ENCODE measurements at regions not wholly inside any gene's neighbourhood (a gene's known extent, or its start where the extent isn't known, plus 50 kb on each side); places are given as distances from the start of the nearest gene placed in this dataset.

- no peaks in the 10 kb centered on the region for H4K20me1 ChIP-seq (ENCODE audit: insufficient read depth, low read length)
- H3K36me3 ChIP-seq (ENCODE audit: insufficient read depth, low read length) = no peaks in the 10 kb centered on the region
- no peaks in the 10 kb centered on the region for H3K9me3 ChIP-seq (ENCODE audit: low read length)
- H3K27me3 ChIP-seq (ENCODE audit: insufficient read depth, low read length) = no peaks in the 10 kb centered on the region
- H3F3A ChIP-seq (ENCODE audit: insufficient read depth, low read length) = no peaks in the 10 kb centered on the region
- no peak overlapping the region for H3K9ac ChIP-seq (ENCODE audit: low read length)
- H3K4me3 ChIP-seq (ENCODE audit: low read depth, low read length, poor library complexity, severe bottlenecking) = no peak overlapping the region
- no peaks in the 10 kb centered on the region for H3K79me2 ChIP-seq (ENCODE audit: insufficient read depth, low read length)
- TF ChIP-seq CTCF (IDR thresholded peaks at IDR 0.05; ENCODE audit: low read length) (no peak), EZH2 (IDR thresholded peaks at IDR 0.05; ENCODE audit: borderline replicate concordance, low read length) (no peak)
- H2AFZ ChIP-seq (ENCODE audit: low read length) = no peak overlapping the region
- H3K4me2 ChIP-seq (ENCODE audit: low read length) = no peak overlapping the region
- H3K27ac ChIP-seq (ENCODE audit: low read depth, low read length, poor library complexity, severe bottlenecking) = no peak overlapping the region
- H3K9me2 ChIP-seq (ENCODE audit: low read depth, low read length) = no peaks in the 10 kb centered on the region
- H3K4me1 ChIP-seq (ENCODE audit: insufficient read depth, low read length, severe bottlenecking) = no peaks in the 10 kb centered on the region
Observed at GRCh38 chr6:114600381-114600780, 257.6 kb upstream of the HS3ST5 start.

- Histone ChIP-seq H3K9me2 (ENCODE audit: low read depth, low read length) (no peaks in the 10 kb centered on the region), H3K27ac (ENCODE audit: low read depth, low read length, poor library complexity, severe bottlenecking) (no peak overlapping the region), H3K4me3 (ENCODE audit: low read depth, low read length, poor library complexity, severe bottlenecking) (no peak overlapping the region), H2AFZ (ENCODE audit: low read length) (no peak overlapping the region), H3K4me1 (ENCODE audit: insufficient read depth, low read length, severe bottlenecking) (no peaks in the 10 kb centered on the region), H3K4me2 (ENCODE audit: low read length) (no peak overlapping the region), H3F3A (ENCODE audit: insufficient read depth, low read length) (no peaks in the 10 kb centered on the region), H3K79me2 (ENCODE audit: insufficient read depth, low read length) (no peaks in the 10 kb centered on the region), H3K9me3 (ENCODE audit: low read length) (no peaks in the 10 kb centered on the region), H3K9ac (ENCODE audit: low read length) (no peak overlapping the region), H3K36me3 (ENCODE audit: insufficient read depth, low read length) (no peaks in the 10 kb centered on the region), H3K27me3 (ENCODE audit: insufficient read depth, low read length) (0 out of 2 replicates have a peak, but pooled peaks cover 3% of the 10 kb centered on the region), H4K20me1 (ENCODE audit: insufficient read depth, low read length) (no peaks in the 10 kb centered on the region)
- TF ChIP-seq CTCF (IDR thresholded peaks at IDR 0.05; ENCODE audit: low read length) (no peak), EZH2 (IDR thresholded peaks at IDR 0.05; ENCODE audit: borderline replicate concordance, low read length) (no peak)
Observed at GRCh38 chr6:114595591-114595990, 252.8 kb upstream of the HS3ST5 start.

- no peak overlapping the region for H3K27ac ChIP-seq (ENCODE audit: low read depth, low read length, poor library complexity, severe bottlenecking)
- no peaks in the 10 kb centered on the region for H3K9me2 ChIP-seq (ENCODE audit: low read depth, low read length)
- no peaks in the 10 kb centered on the region for H3K79me2 ChIP-seq (ENCODE audit: insufficient read depth, low read length)
- no peaks in the 10 kb centered on the region for H4K20me1 ChIP-seq (ENCODE audit: insufficient read depth, low read length)
- H3K9me3 ChIP-seq (ENCODE audit: low read length) = no peaks in the 10 kb centered on the region
- no peak overlapping the region for H3K9ac ChIP-seq (ENCODE audit: low read length)
- H3K27me3 ChIP-seq (ENCODE audit: insufficient read depth, low read length) = 0 out of 2 replicates have a peak, but pooled peaks cover 3% of the 10 kb centered on the region
- H2AFZ ChIP-seq (ENCODE audit: low read length) = no peak overlapping the region
- no peak for TF ChIP-seq CTCF (IDR thresholded peaks at IDR 0.05; ENCODE audit: low read length)
- TF ChIP-seq EZH2 (IDR thresholded peaks at IDR 0.05; ENCODE audit: borderline replicate concordance, low read length) = no peak
- H3K36me3 ChIP-seq (ENCODE audit: insufficient read depth, low read length) = no peaks in the 10 kb centered on the region
- no peaks in the 10 kb centered on the region for H3K4me1 ChIP-seq (ENCODE audit: insufficient read depth, low read length, severe bottlenecking)
- H3K4me2 ChIP-seq (ENCODE audit: low read length) = no peak overlapping the region
- H3K4me3 ChIP-seq (ENCODE audit: low read depth, low read length, poor library complexity, severe bottlenecking) = no peak overlapping the region
- no peaks in the 10 kb centered on the region for H3F3A ChIP-seq (ENCODE audit: insufficient read depth, low read length)
Observed at GRCh38 chr6:114595186-114595585, 252.4 kb upstream of the HS3ST5 start.

Data from OCI-LY1 (cell line).